ENCODE measurements at regions not wholly inside any gene's neighbourhood (a gene's known extent, or its start where the extent isn't known, plus 50 kb on each side); places are given as distances from the start of the nearest gene placed in this dataset.

- no peak overlapping the region for H3K27ac ChIP-seq
- WGBS, 3 donors, result 86 to 89% (median 86%) methylated on average over 17 of the region's 17 CpGs
- TF ChIP-seq EP300 (IDR thresholded peaks at IDR 0.05) (no peak), POLR2A (IDR thresholded peaks at IDR 0.05) (no peak), CTCF (IDR thresholded peaks at IDR 0.05) (no peak)
- no peaks in the 10 kb centered on the region for H3K4me1 ChIP-seq (ENCODE audit: insufficient read depth)
- no peak for DNase-seq
- intact Hi-C loops (cut with DNase I), result no loop called here
- no peaks in the 10 kb centered on the region for H3K36me3 ChIP-seq
- no peaks in the 10 kb centered on the region for H3K27me3 ChIP-seq
- no peak overlapping the region for H3K4me3 ChIP-seq
- H3K9me3 ChIP-seq, result no peaks in the 10 kb centered on the region
Measured at GRCh38 chr7:157470701-157471131, 133.9 kb downstream of the DNAJB6 start.

- no peaks in the 10 kb centered on the region for H3K36me3 ChIP-seq
- no peak for DNase-seq
- intact Hi-C loops (cut with DNase I), result no loop called here
- 66 to 76% (median 74%) methylated on average over 11 of the region's 11 CpGs for WGBS, 3 donors
- no peak overlapping the region for H3K4me3 ChIP-seq
- no peaks in the 10 kb centered on the region for H3K9me3 ChIP-seq
- H3K27me3 ChIP-seq, result no peaks in the 10 kb centered on the region
- H3K4me1 ChIP-seq (ENCODE audit: insufficient read depth), result no peaks in the 10 kb centered on the region
- TF ChIP-seq CTCF (IDR thresholded peaks at IDR 0.05) (no peak), EP300 (IDR thresholded peaks at IDR 0.05) (no peak)
- no peak overlapping the region for H3K27ac ChIP-seq
Measured at GRCh38 chr7:157471259-157472125, 134.7 kb downstream of the DNAJB6 start.

GRCh38 chr7:157472311-157473050 is 135.7 kb downstream of the DNAJB6 start:
- no peak overlapping the region for H3K4me3 ChIP-seq
- TF ChIP-seq EP300 (IDR thresholded peaks at IDR 0.05), result no peak
- no peak for TF ChIP-seq CTCF (IDR thresholded peaks at IDR 0.05)
- no peak for TF ChIP-seq POLR2A (IDR thresholded peaks at IDR 0.05)
- no peaks in the 10 kb centered on the region for H3K9me3 ChIP-seq
- H3K27ac ChIP-seq, result no peak overlapping the region
- no peaks in the 10 kb centered on the region for H3K27me3 ChIP-seq
- DNase-seq, result no peak
- intact Hi-C loops (cut with DNase I), result no loop called here
- whole genome bisulfite sequencing, 3 donors, result 72 to 81% (median 81%) methylated on average over 10 of the region's 10 CpGs
- H3K36me3 ChIP-seq, result no peaks in the 10 kb centered on the region
- no peaks in the 10 kb centered on the region for H3K4me1 ChIP-seq (ENCODE audit: insufficient read depth)

- Histone ChIP-seq H3K9me3 (no peaks in the 10 kb centered on the region), H3K36me3 (no peaks in the 10 kb centered on the region), H3K4me3 (no peak overlapping the region), H3K27me3 (no peaks in the 10 kb centered on the region), H3K4me1 (ENCODE audit: insufficient read depth) (no peaks in the 10 kb centered on the region), H3K27ac (no peak overlapping the region)
- intact Hi-C loops (cut with DNase I), result no loop called here
- DNase-seq, result no peak
- 79 to 87% (median 85%) methylated on average over 4 of the region's 4 CpGs for WGBS, 3 donors
- TF ChIP-seq EP300 (IDR thresholded peaks at IDR 0.05), result no peak
Measured at GRCh38 chr7:157473051-157473569, 136.3 kb downstream of the DNAJB6 start.
